C4-2B (cell line): ENCODE measurements at regions not wholly inside any gene's neighbourhood (a gene's known extent, or its start where the extent isn't known, plus 50 kb on each side); places are given as distances from the start of the nearest gene placed in this dataset.

Source experiments
- ZFX ChIP-seq: fragments of 450-650 bp; IDR thresholded peaks from 2 replicates; pipeline ENCODE4 v1.6.1; 2017
- TF ChIP-seq, protein P1 (sequence below): fragments of 450-650 bp; conservative IDR thresholded peaks from 2 replicates; pipeline ENCODE4 v1.5.1; 2017; ENCODE audit warnings: mild to moderate bottlenecking

DNA sequence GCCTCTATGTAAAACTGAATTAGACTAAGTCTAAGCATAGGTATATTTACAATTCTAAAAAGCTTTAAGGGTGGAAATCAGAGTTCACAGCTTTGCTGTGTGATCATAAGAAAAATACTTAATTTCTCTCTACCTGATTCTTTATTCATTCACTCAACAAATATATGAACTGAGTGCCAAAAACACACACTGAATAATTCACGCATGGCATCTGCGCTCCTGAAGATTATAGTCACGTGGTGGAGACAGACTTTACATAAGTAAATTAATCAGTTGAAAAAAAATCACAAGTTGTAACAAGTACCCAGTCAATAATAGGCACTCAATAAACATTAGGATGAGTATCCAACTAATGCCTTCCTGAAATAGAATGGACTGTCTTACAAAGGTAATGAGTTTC, 351.6 kb downstream of the METTL4 start:
- TF ChIP-seq, protein P1, sequence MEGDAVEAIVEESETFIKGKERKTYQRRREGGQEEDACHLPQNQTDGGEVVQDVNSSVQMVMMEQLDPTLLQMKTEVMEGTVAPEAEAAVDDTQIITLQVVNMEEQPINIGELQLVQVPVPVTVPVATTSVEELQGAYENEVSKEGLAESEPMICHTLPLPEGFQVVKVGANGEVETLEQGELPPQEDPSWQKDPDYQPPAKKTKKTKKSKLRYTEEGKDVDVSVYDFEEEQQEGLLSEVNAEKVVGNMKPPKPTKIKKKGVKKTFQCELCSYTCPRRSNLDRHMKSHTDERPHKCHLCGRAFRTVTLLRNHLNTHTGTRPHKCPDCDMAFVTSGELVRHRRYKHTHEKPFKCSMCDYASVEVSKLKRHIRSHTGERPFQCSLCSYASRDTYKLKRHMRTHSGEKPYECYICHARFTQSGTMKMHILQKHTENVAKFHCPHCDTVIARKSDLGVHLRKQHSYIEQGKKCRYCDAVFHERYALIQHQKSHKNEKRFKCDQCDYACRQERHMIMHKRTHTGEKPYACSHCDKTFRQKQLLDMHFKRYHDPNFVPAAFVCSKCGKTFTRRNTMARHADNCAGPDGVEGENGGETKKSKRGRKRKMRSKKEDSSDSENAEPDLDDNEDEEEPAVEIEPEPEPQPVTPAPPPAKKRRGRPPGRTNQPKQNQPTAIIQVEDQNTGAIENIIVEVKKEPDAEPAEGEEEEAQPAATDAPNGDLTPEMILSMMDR = no peak
- no peak for TF ChIP-seq ZFX
